NCI-H1092 treated with DMSO at 0.1 percent for 48 hours (cell line): ENCODE measurements at regions not wholly inside any gene's neighbourhood (a gene's known extent, or its start where the extent isn't known, plus 50 kb on each side); places are given as distances from the start of the nearest gene placed in this dataset.
"Not testable (repeated sequence)": the region's sequence is repeated elsewhere in the genome, so short reads cannot be mapped to it uniquely, and the experiment has no call there.

Experiments used
- DNase-seq: peaks from one replicate; lab custom pipeline; 2025; lab: John Stamatoyannopoulos, UW

GRCh38 chr11:71721840-71722239, 111.2 kb upstream of the DEFB108B start:
- not testable (repeated sequence) for DNase-seq

- DNase-seq = not testable (repeated sequence)
These were observed 109.0 kb upstream of the DEFB108B start for GRCh38 chr11:71723991-71724390.

- DNase-seq = not testable (repeated sequence)
These were observed 102.3 kb upstream of the DEFB108B start for GRCh38 chr11:71730748-71731147.

GRCh38 chr11:71734368-71734767, 98.6 kb upstream of the DEFB108B start:
- not testable (repeated sequence) for DNase-seq

- not testable (repeated sequence) for DNase-seq
These were observed 94.7 kb upstream of the DEFB108B start for GRCh38 chr11:71738317-71738716.

- not testable (repeated sequence) for DNase-seq
These were observed 89.6 kb upstream of the DEFB108B start for GRCh38 chr11:71743385-71743784.

GRCh38 chr11:71745656-71746055, 87.3 kb upstream of the DEFB108B start:
- not testable (repeated sequence) for DNase-seq

- DNase-seq = not testable (repeated sequence)
These were observed 86.7 kb upstream of the DEFB108B start for GRCh38 chr11:71746263-71746662.

GRCh38 chr11:71748965-71749620, 83.9 kb upstream of the DEFB108B start:
- not testable (repeated sequence) for DNase-seq

GRCh38 chr11:71750908-71751307, 82.1 kb upstream of the DEFB108B start:
- DNase-seq = not testable (repeated sequence)

- peak; percentile 29 for DNase-seq
These were observed 68.1 kb upstream of the DEFB108B start for GRCh38 chr11:71764695-71765491.

GRCh38 chr11:71767016-71767415, 66.0 kb upstream of the DEFB108B start:
- DNase-seq = not testable (repeated sequence)

GRCh38 chr11:71772193-71772592, 60.8 kb upstream of the DEFB108B start:
- DNase-seq = not testable (repeated sequence)

- DNase-seq = no peak
These were observed 58.3 kb upstream of the DEFB108B start for GRCh38 chr11:71774603-71775222.

- peak; percentile 15 for DNase-seq
These were observed 52.9 kb upstream of the DEFB108B start for GRCh38 chr11:71780116-71780515.

GRCh38 chr11:71780771-71781170, 52.2 kb upstream of the DEFB108B start:
- peak; percentile 11 for DNase-seq

- not testable (repeated sequence) for DNase-seq
These were observed 51.5 kb upstream of the DEFB108B start for GRCh38 chr11:71781491-71781890.

GRCh38 chr11:71782229-71782861, 50.7 kb upstream of the DEFB108B start:
- not testable (repeated sequence) for DNase-seq

GRCh38 chr11:71783191-71783590, 49.8 kb upstream of the DEFB108B start:
- not testable (repeated sequence) for DNase-seq
